HEK293 (cell line): ENCODE measurements at regions not wholly inside any gene's neighbourhood (a gene's known extent, or its start where the extent isn't known, plus 50 kb on each side); places are given as distances from the start of the nearest gene placed in this dataset.

Source experiments
- CTCF ChIA-PET: fragments of 350-600 bp; formaldehyde crosslinking; extraction: SDS; loops from one replicate; lab custom pipeline; 2021; ENCODE audit warnings: antibody characterized with exemption; lab: Yijun Ruan, JAX
- POLR2A ChIA-PET: fragments of 300-600 bp; formaldehyde crosslinking; extraction: SDS; loops from one replicate; lab custom pipeline; 2020; ENCODE audit warnings: antibody characterized with exemption, inconsistent platforms; lab: Yijun Ruan, JAX
- H3K27ac ChIP-seq: fragments of 200-500 bp; sonication (Bioruptor generic); 2 replicates; pipeline ENCODE4 v1.5.1; 2014; ENCODE audit warnings: low read depth, low read length, control low read depth, inconsistent platforms; ENCODE audit errors: extremely low read depth
- H3K36me3 ChIP-seq, 2 experiments: fragments of 200-500 bp in 1 of 2; sonication (Bioruptor generic) in 1 of 2; 1 replicate in 1 of 2; 2 replicates in 1 of 2; pipeline ENCODE4 v1.5.1; 2014 to 2017; ENCODE audit warnings: inconsistent platforms in 2 of 2, low read length in 2 of 2; ENCODE audit not compliant: control insufficient read depth in 2 of 2, insufficient read depth in 1 of 2
- H3K4me1 ChIP-seq: fragments of 200-500 bp; sonication (Bioruptor generic); 2 replicates; pipeline ENCODE4 v1.5.1; 2014; ENCODE audit warnings: mild to moderate bottlenecking, low read length, inconsistent platforms; ENCODE audit not compliant: control insufficient read depth, insufficient read depth
- H3K4me3 ChIP-seq: 2 replicates; pipeline ENCODE4 v1.5.1; 2011; ENCODE audit warnings: low read depth, mild to moderate bottlenecking, control low read depth, low read length, moderate library complexity
- H3K9me3 ChIP-seq: fragments of 200-500 bp; sonication (Bioruptor generic); 2 replicates; pipeline ENCODE4 v1.5.1; 2014; ENCODE audit warnings: low read depth, low read length, inconsistent platforms; ENCODE audit not compliant: control insufficient read depth, insufficient read depth
- BCL11B ChIP-seq: fragments of 450-650 bp; formaldehyde crosslinking; IDR thresholded peaks from 2 replicates; pipeline ENCODE4 v1.5.1; 2016; ENCODE audit warnings: low read depth, missing biosample characterization, missing genetic modification characterization
- EGR2 ChIP-seq: fragments of 450-650 bp; formaldehyde crosslinking; IDR thresholded peaks from 2 replicates; pipeline ENCODE4 v1.5.1; 2016; ENCODE audit warnings: low read depth, missing biosample characterization, missing genetic modification characterization
- GLI2 ChIP-seq: fragments of 450-650 bp; formaldehyde crosslinking; IDR thresholded peaks from 2 replicates; pipeline ENCODE4; 2017; ENCODE audit warnings: missing biosample characterization, missing genetic modification characterization, low read depth, borderline replicate concordance
- HOXA7 ChIP-seq: sonication (generic); formaldehyde crosslinking; IDR thresholded peaks from 2 replicates; pipeline ENCODE4 v1.8.1; 2022; ENCODE audit warnings: missing genetic modification reagents, borderline replicate concordance
- OSR2 ChIP-seq: fragments of 450-650 bp; formaldehyde crosslinking; IDR thresholded peaks from 2 replicates; pipeline ENCODE4 v1.5.1; 2016; ENCODE audit warnings: missing biosample characterization, missing genetic modification characterization
- YY1 ChIP-seq: fragments of 450-650 bp; formaldehyde crosslinking; IDR thresholded peaks from 2 replicates; pipeline ENCODE4 v1.5.1; 2018; ENCODE audit warnings: missing biosample characterization, missing genetic modification characterization
- ZBTB7A ChIP-seq: fragments of 450-650 bp; formaldehyde crosslinking; IDR thresholded peaks from 2 replicates; pipeline ENCODE4 v1.5.1; 2016; ENCODE audit warnings: low read depth, missing biosample characterization, missing genetic modification characterization
- ZFP3 ChIP-seq: fragments of 450-650 bp; formaldehyde crosslinking; IDR thresholded peaks from 2 replicates; pipeline ENCODE4 v1.5.1; 2016; ENCODE audit warnings: low read depth, missing biosample characterization, missing genetic modification characterization
- ZIC2 ChIP-seq: fragments of 450-650 bp; formaldehyde crosslinking; IDR thresholded peaks from 2 replicates; pipeline ENCODE4 v1.5.1; 2016; ENCODE audit warnings: missing biosample characterization, missing genetic modification characterization
- ZNF133 ChIP-seq: fragments of 450-650 bp; formaldehyde crosslinking; IDR thresholded peaks from 2 replicates; pipeline ENCODE4 v1.5.1; 2016; ENCODE audit warnings: missing biosample characterization, missing genetic modification characterization
- ZNF184 ChIP-seq: fragments of 450-650 bp; IDR thresholded peaks from 2 replicates; pipeline ENCODE4 v1.5.1; 2018; ENCODE audit warnings: missing biosample characterization, mild to moderate bottlenecking, missing genetic modification characterization
- ZNF274 ChIP-seq, 2 experiments: fragments of 200-500 bp in 1 of 2; fragments of 450-650 bp in 1 of 2; sonication (Bioruptor generic) in 1 of 2; formaldehyde crosslinking in 1 of 2; IDR thresholded peaks; 2 replicates each; pipeline versions ENCODE4 v1.5.1 to v1.6.1; 2014 to 2016; ENCODE audit warnings: borderline replicate concordance in 1 of 2, inconsistent platforms in 1 of 2, low read length in 1 of 2, missing biosample characterization in 1 of 2, missing genetic modification characterization in 1 of 2
- ZNF324 ChIP-seq: fragments of 450-650 bp; formaldehyde crosslinking; IDR thresholded peaks from 2 replicates; pipeline ENCODE4 v1.5.1; 2016; ENCODE audit warnings: missing biosample characterization, missing genetic modification characterization
- ZNF416 ChIP-seq: fragments of 450-650 bp; formaldehyde crosslinking; IDR thresholded peaks from 2 replicates; pipeline ENCODE4 v1.5.1; 2016; ENCODE audit warnings: missing biosample characterization, missing genetic modification characterization
- ZNF473 ChIP-seq: fragments of 450-650 bp; formaldehyde crosslinking; IDR thresholded peaks from 2 replicates; pipeline ENCODE4 v1.5.1; 2017; ENCODE audit warnings: missing biosample characterization, missing genetic modification characterization
- ZNF658 ChIP-seq: fragments of 450-650 bp; formaldehyde crosslinking; IDR thresholded peaks from 2 replicates; pipeline ENCODE4; 2016; ENCODE audit warnings: missing biosample characterization, missing genetic modification characterization
- ZNF830 ChIP-seq: fragments of 450-650 bp; IDR thresholded peaks from 2 replicates; pipeline ENCODE4 v1.5.0; 2018; ENCODE audit warnings: missing biosample characterization, missing genetic modification characterization, low read depth, mild to moderate bottlenecking, moderate library complexity
- ZSCAN16 ChIP-seq: fragments of 450-650 bp; formaldehyde crosslinking; IDR thresholded peaks from 2 replicates; pipeline ENCODE4 v1.5.1; 2016; ENCODE audit warnings: missing biosample characterization, missing genetic modification characterization
- ZXDB ChIP-seq: fragments of 450-650 bp; formaldehyde crosslinking; IDR thresholded peaks from 2 replicates; pipeline ENCODE4 v1.5.1; 2016; ENCODE audit warnings: missing biosample characterization, missing genetic modification characterization
- TF ChIP-seq, protein P1 (sequence below): fragments of 450-650 bp; formaldehyde crosslinking; IDR thresholded peaks from 2 replicates; pipeline ENCODE4 v1.5.1; 2016; ENCODE audit warnings: missing biosample characterization, missing genetic modification characterization
- TF ChIP-seq, protein P2 (sequence below): fragments of 450-650 bp; formaldehyde crosslinking; IDR thresholded peaks from 2 replicates; pipeline ENCODE4 v1.5.1; 2016; ENCODE audit warnings: missing biosample characterization, missing genetic modification characterization

DNA sequence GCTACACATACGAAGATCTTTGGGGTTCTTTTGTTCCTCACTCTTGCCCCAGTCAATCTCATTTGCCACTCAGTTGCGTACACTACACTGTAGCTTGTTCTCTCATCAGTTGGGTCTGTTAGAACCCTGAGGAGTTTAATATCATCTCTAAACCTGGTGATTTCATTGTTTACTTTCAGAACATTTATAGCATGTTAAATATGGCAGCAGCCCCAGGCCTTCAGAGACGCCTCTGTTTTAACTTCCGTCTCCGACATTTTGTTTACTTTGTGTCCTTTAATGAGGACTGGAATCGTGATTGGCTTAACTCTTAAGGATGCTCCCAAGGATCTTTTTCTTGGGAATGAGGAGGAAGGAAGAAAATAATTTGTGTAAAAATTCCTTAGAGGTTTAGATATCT lies 510.1 kb downstream of the NR2F1-AS1 start (continued):
- TF ChIP-seq, protein P1, sequence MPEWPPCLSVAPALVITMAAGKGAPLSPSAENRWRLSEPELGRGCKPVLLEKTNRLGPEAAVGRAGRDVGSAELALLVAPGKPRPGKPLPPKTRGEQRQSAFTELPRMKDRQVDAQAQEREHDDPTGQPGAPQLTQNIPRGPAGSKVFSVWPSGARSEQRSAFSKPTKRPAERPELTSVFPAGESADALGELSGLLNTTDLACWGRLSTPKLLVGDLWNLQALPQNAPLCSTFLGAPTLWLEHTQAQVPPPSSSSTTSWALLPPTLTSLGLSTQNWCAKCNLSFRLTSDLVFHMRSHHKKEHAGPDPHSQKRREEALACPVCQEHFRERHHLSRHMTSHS (tag by site-specific recombination), result no peak

DNA sequence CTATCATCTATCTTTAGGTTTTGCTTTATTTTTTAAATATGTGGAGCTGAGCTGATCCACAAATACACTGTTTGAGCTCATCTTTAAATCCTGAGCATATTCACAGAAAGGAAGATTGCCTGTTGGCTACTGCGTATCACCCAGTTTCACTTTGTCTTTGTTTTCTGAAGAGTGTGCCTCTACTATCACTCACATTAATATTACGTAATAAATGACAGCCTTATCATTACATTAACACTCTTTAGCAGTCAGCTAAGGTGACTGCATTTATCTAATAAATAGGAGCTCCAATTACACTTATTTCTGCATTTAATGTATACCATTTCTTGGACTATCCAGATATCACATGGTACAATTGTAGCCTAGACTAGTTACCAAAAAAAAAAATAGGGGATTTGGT lies 511.7 kb downstream of the NR2F1-AS1 start:
- Histone ChIP-seq H3K4me1 (no peaks in the 10 kb centered on the region), H3K4me3 (no peak overlapping the region), H3K27ac (no peak overlapping the region), H3K9me3 (no peaks in the 10 kb centered on the region), H3K36me3 (no peaks in the 10 kb centered on the region)
- ChIA-PET CTCF (interaction anchor here (0.5 kb wide), 1 partner anchor 82 kb away, joined by 3 read pairs; no protein-coding TSS in a partner anchor), POLR2A (interaction anchor here (0.6 kb wide), 1 partner anchor 516 kb away, joined by 3 read pairs; no protein-coding TSS in a partner anchor)
- TF ChIP-seq ZNF274 (IDR thresholded peaks at IDR 0.05; ENCODE audit: low read length) (no peak), ZNF274 (tag by site-specific recombination; IDR thresholded peaks at IDR 0.05; ENCODE audit: borderline replicate concordance) (no peak), ZNF473 (tag by site-specific recombination) (no peak), ZNF133 (tag by site-specific recombination) (no peak), GLI2 (tag by site-specific recombination) (no peak), BCL11B (tag by site-specific recombination) (no peak), ZNF830 (tag by site-specific recombination) (no peak), EGR2 (tag by site-specific recombination) (no peak), ZSCAN16 (tag by site-specific recombination) (no peak), ZNF658 (tag by site-specific recombination) (no peak), ZNF416 (tag by site-specific recombination) (no peak), YY1 (no peak), ZIC2 (tag by site-specific recombination) (no peak), ZXDB (tag by site-specific recombination) (no peak), ZBTB7A (tag by site-specific recombination) (no peak), HOXA7 (CRISPR knock-in tag) (no peak), ZNF184 (tag by site-specific recombination) (no peak), ZNF324 (tag by site-specific recombination) (no peak)
- TF ChIP-seq, protein P2, sequence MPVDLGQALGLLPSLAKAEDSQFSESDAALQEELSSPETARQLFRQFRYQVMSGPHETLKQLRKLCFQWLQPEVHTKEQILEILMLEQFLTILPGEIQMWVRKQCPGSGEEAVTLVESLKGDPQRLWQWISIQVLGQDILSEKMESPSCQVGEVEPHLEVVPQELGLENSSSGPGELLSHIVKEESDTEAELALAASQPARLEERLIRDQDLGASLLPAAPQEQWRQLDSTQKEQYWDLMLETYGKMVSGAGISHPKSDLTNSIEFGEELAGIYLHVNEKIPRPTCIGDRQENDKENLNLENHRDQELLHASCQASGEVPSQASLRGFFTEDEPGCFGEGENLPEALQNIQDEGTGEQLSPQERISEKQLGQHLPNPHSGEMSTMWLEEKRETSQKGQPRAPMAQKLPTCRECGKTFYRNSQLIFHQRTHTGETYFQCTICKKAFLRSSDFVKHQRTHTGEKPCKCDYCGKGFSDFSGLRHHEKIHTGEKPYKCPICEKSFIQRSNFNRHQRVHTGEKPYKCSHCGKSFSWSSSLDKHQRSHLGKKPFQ (tag by site-specific recombination), result no peak

DNA sequence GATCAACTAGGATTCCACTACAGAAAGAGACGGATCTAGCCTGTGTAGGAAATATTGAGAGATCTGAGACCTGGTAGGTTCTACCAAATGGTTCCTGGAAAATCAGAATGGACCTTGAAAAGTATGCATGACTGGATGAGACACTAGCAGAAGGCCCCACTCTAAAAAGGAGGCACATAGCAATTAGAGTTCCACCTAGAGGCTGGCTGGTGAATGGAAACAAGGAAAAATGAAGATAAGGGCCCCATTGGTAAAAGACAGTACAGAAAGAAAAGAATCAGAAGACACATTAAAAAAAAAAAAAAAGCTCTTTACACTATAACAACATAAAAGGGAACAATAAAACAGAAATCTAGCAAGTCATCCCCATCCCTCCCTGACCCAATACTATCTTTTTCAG lies 518.5 kb downstream of the NR2F1-AS1 start:
- H3K36me3 ChIP-seq, result no peaks in the 10 kb centered on the region

More for the DNA sequence above, 518.5 kb downstream of the NR2F1-AS1 start:
- ChIA-PET POLR2A (no interaction called here), CTCF (interaction anchor here (0.6 to 0.7 kb wide), 5 partner anchors 43 to 1503 kb away, joined by 3 to 4 read pairs (median 3); no protein-coding TSS in a partner anchor)
- peaks cover 5% of the 10 kb centered on the region; the same call in 1 of the 2 replicates for H3K4me1 ChIP-seq
- no peak overlapping the region for H3K27ac ChIP-seq
- TF ChIP-seq ZFP3 (tag by site-specific recombination) (no peak), OSR2 (tag by site-specific recombination) (no peak)
- H3K9me3 ChIP-seq, result no peaks in the 10 kb centered on the region
- H3K4me3 ChIP-seq, result no peak overlapping the region
